VCaP (cell line): ENCODE measurements at regions not wholly inside any gene's neighbourhood (a gene's known extent, or its start where the extent isn't known, plus 50 kb on each side); places are given as distances from the start of the nearest gene placed in this dataset.

Source experiments
- H3K27ac ChIP-seq: fragments of 450-650 bp; 2 replicates; pipeline ENCODE4 v1.5.1; 2017
- TF ChIP-seq, protein P1 (sequence below): fragments of 450-650 bp; conservative IDR thresholded peaks from 2 replicates; pipeline ENCODE4 v1.5.1; 2017; ENCODE audit warnings: mild to moderate bottlenecking, moderate library complexity

DNA sequence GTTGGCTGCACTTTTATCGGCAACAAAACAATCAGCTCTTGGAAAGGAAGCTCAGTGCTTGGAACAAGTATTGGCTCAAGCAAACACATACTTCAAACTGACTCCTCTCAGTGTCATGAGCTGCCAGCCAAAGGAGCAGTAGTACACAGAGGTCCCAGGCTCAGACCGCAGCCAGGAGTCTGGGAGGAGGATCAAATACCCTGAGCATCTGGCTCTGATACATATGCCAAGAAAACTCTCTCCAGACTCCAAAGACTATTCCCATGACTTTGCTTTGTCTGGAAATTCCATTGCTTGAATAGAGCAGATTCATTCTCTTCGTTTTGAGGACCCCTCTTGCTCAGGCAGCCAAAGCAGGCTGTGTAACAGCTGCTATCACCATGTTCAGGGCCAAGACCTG is 501.6 kb upstream of the PSMD7 start:
- H3K27ac ChIP-seq, result no peak overlapping the region
- TF ChIP-seq, protein P1, sequence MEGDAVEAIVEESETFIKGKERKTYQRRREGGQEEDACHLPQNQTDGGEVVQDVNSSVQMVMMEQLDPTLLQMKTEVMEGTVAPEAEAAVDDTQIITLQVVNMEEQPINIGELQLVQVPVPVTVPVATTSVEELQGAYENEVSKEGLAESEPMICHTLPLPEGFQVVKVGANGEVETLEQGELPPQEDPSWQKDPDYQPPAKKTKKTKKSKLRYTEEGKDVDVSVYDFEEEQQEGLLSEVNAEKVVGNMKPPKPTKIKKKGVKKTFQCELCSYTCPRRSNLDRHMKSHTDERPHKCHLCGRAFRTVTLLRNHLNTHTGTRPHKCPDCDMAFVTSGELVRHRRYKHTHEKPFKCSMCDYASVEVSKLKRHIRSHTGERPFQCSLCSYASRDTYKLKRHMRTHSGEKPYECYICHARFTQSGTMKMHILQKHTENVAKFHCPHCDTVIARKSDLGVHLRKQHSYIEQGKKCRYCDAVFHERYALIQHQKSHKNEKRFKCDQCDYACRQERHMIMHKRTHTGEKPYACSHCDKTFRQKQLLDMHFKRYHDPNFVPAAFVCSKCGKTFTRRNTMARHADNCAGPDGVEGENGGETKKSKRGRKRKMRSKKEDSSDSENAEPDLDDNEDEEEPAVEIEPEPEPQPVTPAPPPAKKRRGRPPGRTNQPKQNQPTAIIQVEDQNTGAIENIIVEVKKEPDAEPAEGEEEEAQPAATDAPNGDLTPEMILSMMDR, result no peak

DNA sequence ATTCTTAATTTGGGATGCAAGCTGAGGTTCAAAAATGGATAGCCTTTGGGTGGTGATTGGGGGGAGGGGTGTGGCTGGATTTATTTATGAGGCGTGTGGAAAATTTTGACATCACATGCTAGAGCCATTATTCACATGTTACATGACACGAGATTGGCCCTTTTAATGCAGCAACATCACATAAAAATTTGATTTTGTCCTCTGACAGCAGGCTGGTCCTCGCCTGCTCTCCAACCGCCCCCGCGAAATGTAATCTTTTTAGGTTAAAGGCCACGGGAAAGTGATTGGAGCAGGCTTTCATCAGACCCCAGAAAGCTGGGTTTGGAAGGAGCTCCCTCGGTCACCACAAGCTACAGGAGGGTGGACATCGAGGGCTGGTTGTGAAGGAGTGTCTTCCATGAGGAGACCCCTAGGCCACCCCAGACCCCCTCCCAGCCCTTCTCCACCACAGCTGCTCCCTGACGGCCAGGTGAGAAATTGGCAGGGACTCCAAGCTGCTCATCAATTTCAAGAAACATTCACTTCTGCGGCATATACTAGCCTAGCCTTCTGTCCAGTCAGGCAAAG is 502.7 kb upstream of the PSMD7 start:
- no peak overlapping the region for H3K27ac ChIP-seq
- TF ChIP-seq, protein P1, result no peak

DNA sequence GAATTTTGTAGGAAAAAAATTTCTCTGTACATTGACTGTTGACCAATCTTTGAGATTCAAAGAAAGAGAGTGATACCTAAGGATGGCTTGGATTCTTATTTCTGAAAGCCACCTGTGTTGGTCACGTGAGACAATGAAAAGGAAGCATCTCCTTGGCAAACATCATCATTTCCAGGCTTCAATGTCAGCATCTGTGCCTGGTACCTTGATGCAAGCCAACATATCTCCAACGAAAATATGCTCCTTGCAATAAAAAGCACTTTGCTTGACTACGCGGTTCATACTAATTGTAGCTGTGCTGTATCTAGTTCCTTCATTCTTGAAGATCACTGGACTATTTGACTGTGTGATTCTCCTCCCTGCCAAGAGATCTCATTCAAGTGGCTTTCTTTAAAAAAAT is 503.4 kb upstream of the PSMD7 start:
- H3K27ac ChIP-seq, result no peak overlapping the region
- TF ChIP-seq, protein P1, result no peak

DNA sequence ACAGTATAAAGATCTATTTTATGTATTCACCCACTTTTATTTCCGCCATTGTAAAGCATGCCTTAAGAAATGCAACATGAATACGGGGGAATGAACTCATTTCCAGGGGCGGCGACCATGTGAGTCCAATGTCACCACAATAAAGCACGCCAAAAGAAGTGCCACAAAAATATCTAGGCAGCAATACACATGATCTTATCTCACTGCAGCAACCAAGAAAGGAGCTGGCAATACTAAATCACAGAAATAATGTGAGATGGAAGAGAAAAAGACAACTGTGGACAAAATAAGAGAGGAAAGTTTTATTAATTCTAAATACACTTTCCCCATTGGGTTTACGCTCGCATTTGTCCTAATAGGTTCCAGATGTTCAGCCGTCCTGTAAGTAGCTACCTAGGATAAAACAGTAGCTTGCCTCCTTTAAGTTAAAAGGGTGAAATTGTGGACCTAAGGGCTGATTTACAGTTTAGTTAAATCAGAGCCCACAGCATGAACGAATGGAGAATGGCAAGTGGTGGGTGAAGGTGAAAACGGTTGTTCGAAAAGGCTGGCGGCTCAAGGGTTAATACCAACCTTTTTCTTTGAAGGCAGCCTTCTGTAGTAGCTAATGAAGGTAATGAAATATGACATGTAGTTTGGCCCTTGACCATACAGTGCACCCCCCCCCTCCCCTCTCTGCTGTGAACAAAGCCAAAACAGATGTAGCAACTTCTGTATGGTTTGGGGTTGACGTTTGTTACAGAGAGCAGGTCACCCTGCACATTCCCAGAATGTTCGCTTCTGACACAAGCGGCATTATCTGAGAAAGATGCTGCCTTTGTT is 504.2 kb upstream of the PSMD7 start:
- TF ChIP-seq, protein P1, result no peak

DNA sequence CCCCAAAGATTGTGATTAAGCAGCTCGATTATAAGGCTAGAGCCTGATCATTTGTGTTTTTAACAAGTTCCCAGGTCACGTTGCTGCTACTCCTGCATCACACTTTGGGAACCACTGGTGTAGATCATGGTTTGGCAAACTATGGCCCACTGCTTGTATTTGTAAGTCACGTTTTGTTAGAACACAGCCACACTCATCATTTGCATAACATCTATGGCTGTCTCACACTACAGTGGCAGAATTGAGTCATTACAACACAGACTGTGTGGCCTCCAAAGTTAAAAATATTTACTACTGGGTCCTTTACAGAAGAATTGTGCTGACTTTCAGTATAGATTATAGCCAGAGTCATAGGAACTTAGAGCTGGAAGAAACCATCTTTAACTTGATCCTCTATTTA is 515.3 kb upstream of the PSMD7 start:
- TF ChIP-seq, protein P1, result no peak
- H3K27ac ChIP-seq, result no peak overlapping the region

More for the DNA sequence above, 504.2 kb upstream of the PSMD7 start:
- H3K27ac ChIP-seq, result no peak overlapping the region

DNA sequence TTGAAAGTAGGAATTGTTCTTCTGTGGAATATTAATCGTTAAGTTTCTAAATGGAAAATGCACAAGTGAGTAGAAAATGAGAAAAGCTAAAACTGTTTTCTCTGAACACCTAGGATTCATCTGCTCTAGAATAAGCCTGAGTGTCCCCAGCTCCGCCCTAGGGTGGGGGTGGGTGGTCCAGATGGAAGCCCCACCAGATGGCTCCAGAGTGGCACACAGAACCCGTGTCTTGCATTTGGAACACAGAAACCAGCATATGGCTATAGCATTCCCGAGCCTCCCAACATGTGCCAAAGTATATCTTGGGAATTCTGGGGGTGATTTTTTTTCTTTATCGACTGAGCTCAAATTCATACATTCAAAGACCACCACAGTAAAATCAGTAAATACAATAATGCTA is 517.7 kb upstream of the PSMD7 start:
- H3K27ac ChIP-seq, result no peak overlapping the region
- TF ChIP-seq, protein P1, result no peak

DNA sequence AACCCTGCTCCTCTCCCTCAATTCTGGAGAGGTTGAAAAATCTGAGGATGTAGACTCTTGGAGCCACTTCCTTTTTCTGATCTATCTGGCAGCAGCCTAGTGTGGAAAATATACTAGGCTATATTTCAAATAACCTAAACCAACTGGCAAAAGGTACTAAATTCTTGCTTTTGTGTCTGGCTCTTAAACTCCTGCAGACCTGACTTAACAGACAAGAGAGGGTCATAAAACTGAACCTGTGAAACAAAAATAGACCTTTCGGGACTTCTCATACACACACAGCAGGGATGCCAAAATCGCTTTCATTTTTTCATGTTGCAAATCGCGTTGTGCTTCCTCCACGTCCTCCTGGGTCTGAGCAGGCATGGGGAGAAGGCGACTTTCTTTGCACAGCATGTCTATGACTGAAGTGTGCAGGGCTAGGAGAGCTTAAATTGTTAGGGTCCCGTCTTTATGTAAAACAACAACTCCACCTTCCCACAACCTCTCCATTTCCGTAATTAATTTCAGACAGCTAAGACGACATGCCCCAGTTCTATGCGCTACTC is 520.7 kb upstream of the PSMD7 start:
- TF ChIP-seq, protein P1, result no peak
- H3K27ac ChIP-seq, result no peak overlapping the region
